LNCAP (cell line): ENCODE measurements at regions not wholly inside any gene's neighbourhood (a gene's known extent, or its start where the extent isn't known, plus 50 kb on each side); places are given as distances from the start of the nearest gene placed in this dataset.

ENCODE experiments used
- CTCF ChIP-seq: fragments of 450-650 bp; IDR thresholded peaks from 2 replicates; pipeline ENCODE4 v1.5.1; 2017; ENCODE audit warnings: mild to moderate bottlenecking

GRCh38 chr12:111195316-111195715 is 173.6 kb downstream of the PHETA1 start:
- no peak for TF ChIP-seq CTCF

- TF ChIP-seq CTCF: no peak
These were observed 174.2 kb downstream of the PHETA1 start for GRCh38 chr12:111194703-111195051.

GRCh38 chr12:111193977-111194702 is 174.8 kb downstream of the PHETA1 start:
- no peak for TF ChIP-seq CTCF

- no peak for TF ChIP-seq CTCF
These were observed 175.4 kb downstream of the PHETA1 start for GRCh38 chr12:111193496-111193895.

GRCh38 chr12:111193067-111193466 is 175.8 kb downstream of the PHETA1 start:
- no peak for TF ChIP-seq CTCF

- no peak for TF ChIP-seq CTCF
These were observed 176.2 kb downstream of the PHETA1 start for GRCh38 chr12:111192647-111193046.

- no peak for TF ChIP-seq CTCF
These were observed 178.0 kb downstream of the PHETA1 start for GRCh38 chr12:111190741-111191526.
